Suprapubic skin (tissue), 4 donors: ENCODE measurements at regions not wholly inside any gene's neighbourhood (a gene's known extent, or its start where the extent isn't known, plus 50 kb on each side); places are given as distances from the start of the nearest gene placed in this dataset.

Experiments used
- CTCF ChIP-seq, 2 donors: fragments of 200-600 bp in 1 of 2; fragments of 450-650 bp in 1 of 2; sonication (generic) in 1 of 2; IDR thresholded peaks; one replicate each; pipeline ENCODE4 v1.5.1; 2016 to 2019; ENCODE audit warnings: antibody characterized with exemption in 2 of 2, mild to moderate bottlenecking in 1 of 2, moderate library complexity in 1 of 2
- EP300 ChIP-seq: sonication (generic); formaldehyde crosslinking; IDR thresholded peaks from one replicate; pipeline ENCODE4 v1.6.1; 2017; ENCODE audit warnings: antibody characterized with exemption
- POLR2AphosphoS5 ChIP-seq, 3 donors: sonication (generic); formaldehyde crosslinking; IDR thresholded peaks; one replicate each; pipeline ENCODE4 v1.6.1; 2017; ENCODE audit warnings: antibody characterized with exemption in 3 of 3

GRCh38 chr4:29220761-29221160, 1499.4 kb upstream of the PCDH7 start:
- TF ChIP-seq CTCF (IDR thresholded peaks at IDR 0.05) = no peak
- TF ChIP-seq POLR2AphosphoS5 (IDR thresholded peaks at IDR 0.05) = no peak
- no peak for TF ChIP-seq EP300
